ENCODE measurements at regions not wholly inside any gene's neighbourhood (a gene's known extent, or its start where the extent isn't known, plus 50 kb on each side); places are given as distances from the start of the nearest gene placed in this dataset.

GRCh38 chr4:35802644-35803043 lies 441.7 kb downstream of the ARAP2 start:
- Mint-ChIP-seq H3K27ac (no peak overlapping the region; a peak in 1 of 7 replicates), H3K4me3 (no peak overlapping the region), H3K4me1 (no peaks in the 10 kb centered on the region), H3K27me3 (ENCODE audit: low read depth) (no peaks in the 10 kb centered on the region), H3K36me3 (ENCODE audit: insufficient read depth in 1 of 3, low read depth in 3 of 3) (peaks cover 0 to 6% (median 4%) of the 10 kb centered on the region in 3 experiments; a peak in 4 of 7 replicates), H3K9me3 (peaks cover 6 to 10% of the 10 kb centered on the region in 2 experiments; a peak in 3 of 5 replicates)
- H2BK5ac ChIP-seq (ENCODE audit: insufficient read length, low read length) = no peak overlapping the region
- WGBS (ENCODE audit: extremely low coverage, insufficient read length, low lambda C conversion rate) = no CpG with 5 or more reads among the region's 2 CpGs
- H4K91ac ChIP-seq (ENCODE audit: insufficient read length, low read depth, low read length) = no peak overlapping the region
- no peak overlapping the region for H4K5ac ChIP-seq (ENCODE audit: insufficient read length, low read depth, low read length)
- H2BK12ac ChIP-seq (ENCODE audit: insufficient read length, low read depth, low read length) = no peak overlapping the region
- H4K8ac ChIP-seq (replicated peaks; ENCODE audit: insufficient read length, low read depth, low read length) = no peak overlapping the region
- H3K79me2 ChIP-seq (ENCODE audit: insufficient read depth, low read length) = no peaks in the 10 kb centered on the region
- H4K20me1 ChIP-seq (ENCODE audit: control insufficient read depth, insufficient read depth, insufficient read length) = no peaks in the 10 kb centered on the region
- H3K9ac ChIP-seq (ENCODE audit: extremely low read depth, insufficient read length, low read length) = no peak overlapping the region
- no peaks in the 10 kb centered on the region for H3K23me2 ChIP-seq (ENCODE audit: insufficient read length, low read depth, low read length, poor library complexity, severe bottlenecking)
- no peak for DNase-seq
- H2BK15ac ChIP-seq (ENCODE audit: low read depth, low read length) = no peak overlapping the region
- no peak overlapping the region for H2BK20ac ChIP-seq (ENCODE audit: low read depth, low read length, poor library complexity, severe bottlenecking)
- H3K27ac ChIP-seq (ENCODE audit: insufficient read length, low read depth, low read length) = no peak overlapping the region
- no peak overlapping the region; the same call in 1 of the 2 replicates for H3K14ac ChIP-seq (ENCODE audit: insufficient read depth, low read length)
- H3K9me3 ChIP-seq (ENCODE audit: control insufficient read depth, low read depth, low read length) = no peaks in the 10 kb centered on the region
- no peak overlapping the region for H3K18ac ChIP-seq (ENCODE audit: insufficient read length, low read depth, low read length)
- no peak overlapping the region for H3K4ac ChIP-seq (ENCODE audit: low read depth, low read length)
- H3T11ph ChIP-seq (ENCODE audit: low read length) = no peak overlapping the region
- no peaks in the 10 kb centered on the region for H3K4me1 ChIP-seq (ENCODE audit: insufficient read depth, low read length)
- no peak overlapping the region for H3K56ac ChIP-seq (ENCODE audit: insufficient read length, low read depth, low read length)
- no peak overlapping the region for H3K4me2 ChIP-seq (ENCODE audit: insufficient read depth, insufficient read length, low read length)
- H3K27me3 ChIP-seq (ENCODE audit: insufficient read depth, low read length) = no peaks in the 10 kb centered on the region
- H2BK120ac ChIP-seq (ENCODE audit: low read depth, low read length, poor library complexity, severe bottlenecking) = no peak overlapping the region
- no peaks in the 10 kb centered on the region for H3K79me1 ChIP-seq (ENCODE audit: insufficient read depth, low read depth, low read length, poor library complexity, severe bottlenecking)
- TF ChIP-seq CTCF (conservative IDR thresholded peaks at IDR 0.05) = no peak
- no peak overlapping the region for H3K23ac ChIP-seq (ENCODE audit: insufficient read length, low read depth, low read length)
- H2AFZ ChIP-seq (ENCODE audit: low read length) = no peak overlapping the region
- H2AK5ac ChIP-seq (ENCODE audit: insufficient read length, low read length) = no peak overlapping the region

Measured in H9 (cell line).